AG04450 (cell line): ENCODE measurements at regions not wholly inside any gene's neighbourhood (a gene's known extent, or its start where the extent isn't known, plus 50 kb on each side); places are given as distances from the start of the nearest gene placed in this dataset.

Experiments used
- CTCF ChIA-PET: fragments of 300-600, 350-600 bp; formaldehyde crosslinking; extraction: SDS; loops from one replicate; lab custom pipeline; 2022; ENCODE audit warnings: antibody characterized with exemption, inconsistent platforms; lab: Charles Lee
- POLR2A ChIA-PET: fragments of 350-600 bp; formaldehyde crosslinking; extraction: SDS; loops from one replicate; lab custom pipeline; 2021; ENCODE audit warnings: antibody characterized with exemption, inconsistent platforms; lab: Yijun Ruan, JAX
- DNase-seq: peaks from one replicate; pipeline ENCODE4 v3.0.0-alpha.2; 2011; ENCODE audit warnings: low read depth, low spot score
- H3K27ac ChIP-seq: one replicate; pipeline ENCODE4 v1.5.1; 2012; ENCODE audit warnings: low read depth, low read length, control low read depth
- H3K27me3 ChIP-seq: one replicate; pipeline ENCODE4 v1.6.0; 2012; ENCODE audit warnings: low read length; ENCODE audit not compliant: control insufficient read depth, insufficient read depth
- H3K4me3 ChIP-seq: 2 replicates; pipeline ENCODE4 v1.5.1; 2011; ENCODE audit warnings: mild to moderate bottlenecking, low read depth, low read length, control low read depth
- H3K9me3 ChIP-seq: 2 replicates; pipeline ENCODE4 v1.5.1; 2012; ENCODE audit warnings: low read length; ENCODE audit not compliant: control insufficient read depth, insufficient read depth
- TF ChIP-seq, protein P1 (sequence below): IDR thresholded peaks from 2 replicates; pipeline ENCODE4 v1.5.1; 2011; ENCODE audit warnings: low read depth, low read length, control low read depth, inconsistent platforms

DNA sequence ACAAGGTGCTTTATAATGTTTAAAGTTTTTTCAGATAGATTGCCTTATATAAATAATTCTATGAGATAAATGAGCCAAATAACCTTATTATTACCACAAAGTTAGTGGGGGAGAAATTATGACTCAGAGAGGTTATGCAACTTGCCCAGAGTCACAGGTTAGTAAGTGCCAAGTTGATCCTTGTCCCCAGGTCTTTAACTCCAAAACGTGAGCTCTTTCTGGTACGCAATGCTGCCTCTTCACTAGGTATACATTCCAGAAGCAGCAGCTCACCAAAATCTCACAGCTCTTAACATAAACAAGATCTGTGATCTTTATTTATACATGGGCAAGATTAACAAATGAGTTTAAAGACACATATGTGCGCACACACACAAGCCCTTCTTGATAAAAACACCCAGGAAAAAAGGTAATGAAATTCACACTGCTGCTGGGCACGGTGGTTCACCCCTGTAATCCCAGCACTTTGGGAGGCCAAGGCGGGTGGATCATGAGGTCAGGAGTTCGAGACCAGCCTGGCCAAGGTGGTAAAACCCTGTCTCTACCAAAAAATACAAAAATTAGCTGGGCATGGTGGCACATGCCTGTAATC is 59.8 kb upstream of the NR2F2 start:
- POLR2A ChIA-PET, result no interaction called here
- Histone ChIP-seq H3K9me3 (no peaks in the 10 kb centered on the region), H3K27ac (no peak overlapping the region), H3K4me3 (no peak overlapping the region), H3K27me3 (no peaks in the 10 kb centered on the region)
- CTCF ChIA-PET, result interaction anchor here (0.5 to 1.4 kb wide), 2 partner anchors 57 to 346 kb away, joined by 4 to 6 read pairs; no protein-coding TSS in a partner anchor
- TF ChIP-seq, protein P1, sequence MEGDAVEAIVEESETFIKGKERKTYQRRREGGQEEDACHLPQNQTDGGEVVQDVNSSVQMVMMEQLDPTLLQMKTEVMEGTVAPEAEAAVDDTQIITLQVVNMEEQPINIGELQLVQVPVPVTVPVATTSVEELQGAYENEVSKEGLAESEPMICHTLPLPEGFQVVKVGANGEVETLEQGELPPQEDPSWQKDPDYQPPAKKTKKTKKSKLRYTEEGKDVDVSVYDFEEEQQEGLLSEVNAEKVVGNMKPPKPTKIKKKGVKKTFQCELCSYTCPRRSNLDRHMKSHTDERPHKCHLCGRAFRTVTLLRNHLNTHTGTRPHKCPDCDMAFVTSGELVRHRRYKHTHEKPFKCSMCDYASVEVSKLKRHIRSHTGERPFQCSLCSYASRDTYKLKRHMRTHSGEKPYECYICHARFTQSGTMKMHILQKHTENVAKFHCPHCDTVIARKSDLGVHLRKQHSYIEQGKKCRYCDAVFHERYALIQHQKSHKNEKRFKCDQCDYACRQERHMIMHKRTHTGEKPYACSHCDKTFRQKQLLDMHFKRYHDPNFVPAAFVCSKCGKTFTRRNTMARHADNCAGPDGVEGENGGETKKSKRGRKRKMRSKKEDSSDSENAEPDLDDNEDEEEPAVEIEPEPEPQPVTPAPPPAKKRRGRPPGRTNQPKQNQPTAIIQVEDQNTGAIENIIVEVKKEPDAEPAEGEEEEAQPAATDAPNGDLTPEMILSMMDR, result no peak
- no peak for DNase-seq

DNA sequence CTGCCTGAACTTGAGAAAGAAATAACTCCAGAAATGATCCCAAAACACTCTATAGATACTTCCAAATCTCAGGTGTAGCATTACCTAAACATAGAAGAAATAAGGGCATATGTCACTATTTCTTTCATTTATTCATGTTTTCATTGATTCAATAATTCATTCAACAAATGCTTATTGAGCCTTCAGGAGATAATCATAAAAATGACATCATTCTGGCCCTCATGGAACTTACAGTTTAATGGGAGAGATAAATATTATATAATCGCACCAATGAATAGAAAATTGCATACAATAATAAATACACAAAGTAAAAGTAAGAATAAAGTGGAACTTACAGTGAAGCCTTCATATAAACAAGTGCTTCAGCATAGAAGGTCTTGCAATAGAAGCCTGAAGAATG is 58.1 kb upstream of the NR2F2 start:
- no peaks in the 10 kb centered on the region for H3K27me3 ChIP-seq
- no peak for DNase-seq
- ChIA-PET CTCF (interaction anchor here (2.0 kb wide), 1 partner anchor 55 kb away, joined by 10 read pairs; no protein-coding TSS in a partner anchor), POLR2A (interaction anchor here (2.0 kb wide), 1 partner anchor 54 kb away, joined by 9 read pairs; no protein-coding TSS in a partner anchor)
- no peak overlapping the region for H3K4me3 ChIP-seq
- H3K27ac ChIP-seq, result no peak overlapping the region
- H3K9me3 ChIP-seq, result no peaks in the 10 kb centered on the region
- TF ChIP-seq, protein P1, result no peak

DNA sequence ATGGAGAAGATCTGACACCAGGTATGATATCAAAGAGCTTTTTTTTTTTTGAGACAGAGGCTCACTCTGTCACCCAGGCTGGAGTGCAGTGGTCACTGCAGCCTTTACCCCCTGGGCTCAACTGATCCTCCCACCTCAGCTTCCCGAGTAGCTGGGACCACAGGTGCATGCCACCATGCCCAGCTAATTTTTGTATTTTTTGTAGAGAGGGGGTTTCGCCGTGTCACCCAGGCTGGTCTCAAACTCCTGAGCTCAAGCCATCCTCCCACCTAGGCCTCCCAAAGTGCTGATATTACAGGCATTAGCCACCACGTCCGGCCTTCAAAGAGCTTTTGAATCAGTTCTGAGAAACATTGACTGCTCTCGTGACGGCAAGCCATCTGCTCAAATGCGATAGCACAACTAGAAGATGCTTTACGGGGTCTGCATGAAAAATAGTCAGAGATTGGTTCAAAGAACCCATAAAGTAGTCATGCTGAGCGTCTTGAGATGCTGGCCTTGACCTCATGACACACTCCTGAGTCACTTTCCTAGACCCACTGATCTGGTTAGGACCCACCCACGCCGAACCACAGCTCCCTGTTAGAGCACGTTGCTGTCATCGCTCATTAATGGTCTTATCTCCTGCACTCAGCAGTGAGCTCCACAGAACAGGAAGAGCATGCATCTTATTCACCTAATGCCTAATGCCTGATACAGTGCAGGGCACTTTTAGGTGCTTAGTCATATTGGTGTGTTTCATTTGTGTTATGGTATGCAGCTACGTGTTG is 57.0 kb upstream of the NR2F2 start:
- H3K27ac ChIP-seq, result peak overlapping the region; percentile 85
- H3K27me3 ChIP-seq, result no peaks in the 10 kb centered on the region
- no peaks in the 10 kb centered on the region for H3K9me3 ChIP-seq
- ChIA-PET POLR2A (interaction anchor here (0.8 to 2.0 kb wide), 6 partner anchors 12 to 72 kb away, joined by 3 to 15 read pairs (median 6); no protein-coding TSS in a partner anchor), CTCF (interaction anchor here (2.0 kb wide), 1 partner anchor 54 kb away, joined by 10 read pairs; no protein-coding TSS in a partner anchor)
- peak; percentile 95 for DNase-seq
- TF ChIP-seq, protein P1, result no peak
- no peak overlapping the region; the same call in 1 of the 2 replicates for H3K4me3 ChIP-seq

DNA sequence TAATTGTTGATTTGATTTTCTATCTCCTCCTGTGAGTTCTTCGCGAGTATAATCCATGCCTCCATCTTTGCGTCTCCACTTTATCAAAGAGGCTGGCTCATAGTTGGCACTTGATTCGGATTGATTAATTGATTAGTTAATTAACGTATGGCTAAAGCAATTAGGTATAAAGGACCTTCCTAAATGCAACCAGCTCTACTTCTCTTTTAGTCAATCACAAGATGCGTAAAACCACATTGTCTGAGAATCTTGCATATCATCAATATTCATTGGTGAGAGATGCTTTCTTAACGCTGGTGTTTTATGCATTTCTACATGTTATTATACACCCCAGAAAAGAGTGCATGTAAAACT is 56.4 kb upstream of the NR2F2 start:
- TF ChIP-seq, protein P1, result no peak
- CTCF ChIA-PET, result interaction anchor here (2.0 kb wide), 1 partner anchor 53 kb away, joined by 10 read pairs; no protein-coding TSS in a partner anchor
- H3K27me3 ChIP-seq, result no peaks in the 10 kb centered on the region
- POLR2A ChIA-PET, result interaction anchor here (0.8 to 2.0 kb wide), 6 partner anchors 11 to 72 kb away, joined by 3 to 15 read pairs (median 6); no protein-coding TSS in a partner anchor
- no peaks in the 10 kb centered on the region for H3K9me3 ChIP-seq
- no peak for DNase-seq
- no peak overlapping the region for H3K4me3 ChIP-seq
- no peak overlapping the region for H3K27ac ChIP-seq
